OCI-LY7 (cell line): ENCODE measurements at regions not wholly inside any gene's neighbourhood (a gene's known extent, or its start where the extent isn't known, plus 50 kb on each side); places are given as distances from the start of the nearest gene placed in this dataset.
"Not testable (repeated sequence)": the region's sequence is repeated elsewhere in the genome, so short reads cannot be mapped to it uniquely, and the experiment has no call there.

ENCODE experiments used
- BruUV-seq: library from RNA; stranded (reverse); fragments of 400-500 nt; replicated peaks from 2 replicates; lab custom pipeline; 2021; lab: Mats Ljungman, UMichigan
- CTCF ChIA-PET: fragments of 300-600 bp; sonication (Branson Sonifier 250); formaldehyde crosslinking; loops from one replicate; lab custom pipeline; 2022; ENCODE audit warnings: antibody characterized with exemption; ENCODE audit not compliant: unreplicated experiment; lab: Charles Lee
- POLR2A ChIA-PET: fragments of 300-600 bp; sonication (Branson Sonifier 250); formaldehyde crosslinking; loops from one replicate; lab custom pipeline; 2022; ENCODE audit warnings: antibody characterized with exemption; lab: Charles Lee
- DNase-seq: peaks from one replicate; pipeline ENCODE4 v3.0.0-alpha.2; 2015; ENCODE audit warnings: low spot score
- H2AFZ ChIP-seq: fragments of 200-600 bp; sonication (generic), shearing (Covaris generic); 2 replicates; pipeline ENCODE4 v1.6.1; 2014; ENCODE audit warnings: mild to moderate bottlenecking, antibody characterized with exemption, low read length, moderate library complexity
- H3K27ac ChIP-seq: fragments of 200-600 bp; sonication (generic); 2 replicates; pipeline ENCODE4 v1.5.1; 2014; ENCODE audit warnings: mixed run types, low read depth, mild to moderate bottlenecking, moderate library complexity, low read length, inconsistent platforms; ENCODE audit not compliant: poor library complexity, severe bottlenecking
- H3K36me3 ChIP-seq: fragments of 200-600 bp; sonication (generic); 2 replicates; pipeline ENCODE4 v1.6.1; 2014; ENCODE audit warnings: mild to moderate bottlenecking, antibody characterized with exemption, low read length, moderate library complexity, mixed read lengths; ENCODE audit not compliant: insufficient read depth
- H3K4me1 ChIP-seq: fragments of 200-600 bp; sonication (generic); 2 replicates; pipeline ENCODE4 v1.5.1; 2014; ENCODE audit warnings: mild to moderate bottlenecking, low read length; ENCODE audit not compliant: insufficient read depth, poor library complexity, severe bottlenecking
- H3K4me2 ChIP-seq: fragments of 200-600 bp; sonication (generic); 2 replicates; pipeline ENCODE4 v1.6.1; 2014; ENCODE audit warnings: mild to moderate bottlenecking, low read length
- H3K4me3 ChIP-seq: fragments of 200-600 bp; sonication (generic); 2 replicates; pipeline ENCODE4 v1.5.1; 2014; ENCODE audit warnings: mild to moderate bottlenecking, low read depth, low read length; ENCODE audit not compliant: poor library complexity, severe bottlenecking
- H3K79me2 ChIP-seq: fragments of 200-600 bp; sonication (generic); 2 replicates; pipeline ENCODE4 v1.6.1; 2016; ENCODE audit warnings: low read depth, mild to moderate bottlenecking, low read length, moderate library complexity, mixed read lengths; ENCODE audit not compliant: insufficient read depth
- H3K9me2 ChIP-seq: fragments of 200-600 bp; sonication (generic); 2 replicates; pipeline ENCODE4 v1.6.1; 2016; ENCODE audit warnings: mild to moderate bottlenecking, low read length, mixed read lengths; ENCODE audit not compliant: insufficient read depth
- H3K9me3 ChIP-seq: fragments of 200-600 bp; sonication (generic); 2 replicates; pipeline ENCODE4 v1.6.1; 2014; ENCODE audit warnings: mild to moderate bottlenecking, mixed run types, low read length, mixed read lengths
- H4K20me1 ChIP-seq: fragments of 200-600 bp; sonication (generic); 2 replicates; pipeline ENCODE4 v1.6.1; 2014; ENCODE audit warnings: mild to moderate bottlenecking, antibody characterized with exemption, low read length, moderate library complexity, mixed read lengths; ENCODE audit not compliant: insufficient read depth
- CTCF ChIP-seq: fragments of 200-600 bp; sonication (generic); conservative IDR thresholded peaks from 2 replicates; pipeline ENCODE4 v1.5.1; 2014; ENCODE audit warnings: mild to moderate bottlenecking, antibody characterized with exemption, low read length, moderate library complexity, mixed read lengths
- EZH2phosphoT487 ChIP-seq: fragments of 200-600 bp; sonication (generic); IDR thresholded peaks from 2 replicates; pipeline ENCODE4 v1.6.1; 2018; ENCODE audit warnings: low read depth, borderline replicate concordance, mild to moderate bottlenecking, mixed run types, antibody characterized with exemption, low read length, moderate library complexity, mixed read lengths
- intact Hi-C: fragments of 100-400 bp; cut with micrococcal nuclease; formaldehyde crosslinking; loops from one replicate; pipeline ENCODE4 v1.10.0; 2022; ENCODE audit not compliant: unreplicated experiment

GRCh38 chr6:169086020-169086419 is 167.6 kb downstream of the THBS2 start:
- no peaks in the 10 kb centered on the region for H3K4me1 ChIP-seq
- H4K20me1 ChIP-seq: no peaks in the 10 kb centered on the region
- H3K4me2 ChIP-seq: no peak overlapping the region
- H3K9me2 ChIP-seq: no peaks in the 10 kb centered on the region
- no peak overlapping the region for H3K27ac ChIP-seq
- no peak overlapping the region for H3K4me3 ChIP-seq
- TF ChIP-seq CTCF: no peak
- TF ChIP-seq EZH2phosphoT487: no peak
- BruUV-seq: no TSS peak
- ChIA-PET POLR2A (no interaction called here), CTCF (no interaction called here)
- H2AFZ ChIP-seq: no peak overlapping the region
- no peaks in the 10 kb centered on the region for H3K79me2 ChIP-seq
- no peaks in the 10 kb centered on the region for H3K36me3 ChIP-seq
- DNase-seq: no peak
- no peaks in the 10 kb centered on the region for H3K9me3 ChIP-seq
- intact Hi-C loops: no loop called here

- CTCF ChIA-PET: no interaction called here
- Histone ChIP-seq H3K4me3 (no peak overlapping the region), H4K20me1 (no peaks in the 10 kb centered on the region), H3K9me2 (no peaks in the 10 kb centered on the region), H3K27ac (no peak overlapping the region), H3K9me3 (no peaks in the 10 kb centered on the region), H3K79me2 (no peaks in the 10 kb centered on the region), H2AFZ (no peak overlapping the region), H3K4me2 (no peak overlapping the region), H3K36me3 (no peaks in the 10 kb centered on the region), H3K4me1 (no peaks in the 10 kb centered on the region)
- DNase-seq: no peak
- TF ChIP-seq EZH2phosphoT487: no peak
- intact Hi-C loops: no loop called here
- no TSS peak for BruUV-seq
- POLR2A ChIA-PET: interaction anchor here (0.6 kb wide), 1 partner anchor 971 kb away, joined by 3 read pairs; no protein-coding TSS in a partner anchor
Measured at GRCh38 chr6:169085466-169085865, 168.2 kb downstream of the THBS2 start.

- H3K4me2 ChIP-seq, DNase-seq, H3K27ac ChIP-seq, H3K9me2 ChIP-seq, POLR2A ChIA-PET, H4K20me1 ChIP-seq, CTCF ChIA-PET, H3K4me1 ChIP-seq, intact Hi-C loops, H3K36me3 ChIP-seq, H3K79me2 ChIP-seq, H3K4me3 ChIP-seq, H3K9me3 ChIP-seq, BruUV-seq, H2AFZ ChIP-seq: not testable (repeated sequence)
Measured at GRCh38 chr6:169084557-169084956, 169.1 kb downstream of the THBS2 start.

- Histone ChIP-seq H3K36me3 (no peaks in the 10 kb centered on the region), H3K4me1 (no peaks in the 10 kb centered on the region), H4K20me1 (no peaks in the 10 kb centered on the region), H2AFZ (no peak overlapping the region), H3K27ac (no peak overlapping the region), H3K4me3 (no peak overlapping the region), H3K4me2 (no peak overlapping the region), H3K79me2 (no peaks in the 10 kb centered on the region), H3K9me3 (no peaks in the 10 kb centered on the region), H3K9me2 (no peaks in the 10 kb centered on the region)
- no peak for TF ChIP-seq CTCF
- no peak for TF ChIP-seq EZH2phosphoT487
- ChIA-PET POLR2A (no interaction called here), CTCF (no interaction called here)
- DNase-seq: no peak
- no TSS peak for BruUV-seq
- intact Hi-C loops: no loop called here
Measured at GRCh38 chr6:169084067-169084466, 169.6 kb downstream of the THBS2 start.
